GM12892 (cell line): ENCODE measurements at regions not wholly inside any gene's neighbourhood (a gene's known extent, or its start where the extent isn't known, plus 50 kb on each side); places are given as distances from the start of the nearest gene placed in this dataset.

Experiments used
- DNase-seq: peaks from one replicate; pipeline ENCODE4 v3.0.0; 2011; ENCODE audit not compliant: insufficient read length
- FAIRE-seq: peaks from 2 replicates; lab custom pipeline; 2011; peaks lifted over from hg19 to GRCh38; lab: Jason Lieb, UNC
- POLR2A ChIP-seq: IDR thresholded peaks from 2 replicates; pipeline ENCODE4 v1.6.1; 2011; ENCODE audit warnings: low read depth, low read length, control low read depth
- POLR2AphosphoS5 ChIP-seq: IDR thresholded peaks from 2 replicates; pipeline ENCODE4 v1.6.1; 2011; ENCODE audit warnings: low read depth, low read length, control low read depth
- TAF1 ChIP-seq: IDR thresholded peaks from 2 replicates; pipeline ENCODE4 v1.6.1; 2011; ENCODE audit warnings: low read depth, mild to moderate bottlenecking, control low read depth, low read length, borderline replicate concordance

- peak; percentile 2 for DNase-seq
- peak; percentile 93 for FAIRE-seq
- TF ChIP-seq POLR2AphosphoS5 (peak; percentile 46; the same call in 1 of the 2 replicates), TAF1 (no peak), POLR2A (no peak)
Measured at GRCh38 chr2:176669398-176670174, 400.3 kb downstream of the MTX2 start.

GRCh38 chr2:176675271-176675949 lies 406.2 kb downstream of the MTX2 start:
- TF ChIP-seq POLR2A (no peak), TAF1 (no peak), POLR2AphosphoS5 (no peak)
- FAIRE-seq (no peak), DNase-seq (no peak)

GRCh38 chr2:176677746-176678265 lies 408.6 kb downstream of the MTX2 start:
- DNase-seq: no peak
- no peak for FAIRE-seq
- TF ChIP-seq POLR2A (no peak), TAF1 (no peak), POLR2AphosphoS5 (no peak)

GRCh38 chr2:176678571-176678970 lies 409.3 kb downstream of the MTX2 start:
- FAIRE-seq: no peak
- no peak for DNase-seq
- TF ChIP-seq POLR2AphosphoS5 (no peak), TAF1 (no peak), POLR2A (no peak)

- DNase-seq: no peak
- TF ChIP-seq POLR2AphosphoS5 (no peak), POLR2A (no peak), TAF1 (no peak)
- no peak for FAIRE-seq
Measured at GRCh38 chr2:176679061-176679669, 409.9 kb downstream of the MTX2 start.

- FAIRE-seq: no peak
- DNase-seq: no peak
- TF ChIP-seq POLR2A: no peak
- TF ChIP-seq TAF1: no peak
- TF ChIP-seq POLR2AphosphoS5: no peak
Measured at GRCh38 chr2:176680916-176681516, 411.8 kb downstream of the MTX2 start.

- TF ChIP-seq POLR2A (no peak), POLR2AphosphoS5 (no peak), TAF1 (no peak)
- DNase-seq (no peak), FAIRE-seq (no peak)
Measured at GRCh38 chr2:176681584-176682115, 412.4 kb downstream of the MTX2 start.

GRCh38 chr2:176682278-176682677 lies 413.0 kb downstream of the MTX2 start:
- no peak for TF ChIP-seq POLR2A
- no peak for TF ChIP-seq POLR2AphosphoS5
- no peak for TF ChIP-seq TAF1
- DNase-seq (no peak), FAIRE-seq (no peak)

- TF ChIP-seq POLR2A (no peak), TAF1 (no peak)
- DNase-seq: no peak
- FAIRE-seq: no peak
Measured at GRCh38 chr2:176683618-176684111, 414.4 kb downstream of the MTX2 start.

GRCh38 chr2:176685908-176686307 lies 416.7 kb downstream of the MTX2 start:
- FAIRE-seq (no peak), DNase-seq (no peak)
- no peak for TF ChIP-seq TAF1
- no peak for TF ChIP-seq POLR2A
- TF ChIP-seq POLR2AphosphoS5: no peak
